ENCODE measurements at regions not wholly inside any gene's neighbourhood (a gene's known extent, or its start where the extent isn't known, plus 50 kb on each side); places are given as distances from the start of the nearest gene placed in this dataset.

DNA sequence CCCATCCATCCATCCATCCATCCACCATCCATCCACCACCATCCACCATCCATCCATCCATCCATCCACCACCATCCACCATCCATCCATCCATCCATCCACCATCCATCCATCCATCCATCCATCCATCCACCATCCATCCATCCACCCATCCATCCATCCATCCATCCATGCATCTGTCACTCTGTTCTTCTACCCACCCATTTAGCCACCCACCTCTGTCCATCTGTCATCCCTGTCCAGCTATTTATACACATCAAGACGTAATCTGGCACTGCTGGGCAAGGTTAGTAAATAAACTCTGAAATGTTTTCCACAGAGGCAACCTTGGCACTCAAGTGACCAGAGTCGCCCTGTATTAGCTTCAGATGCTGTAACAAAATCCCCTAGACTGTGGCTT, 120.9 kb downstream of the RTP5 start:
- DNase-seq: no peak
- no peak for TF ChIP-seq CTCF (IDR thresholded peaks at IDR 0.05; ENCODE audit: unreplicated experiment)
- Mint-ChIP-seq H3K27me3 (ENCODE audit: unreplicated experiment) (peaks cover 9% of the 10 kb centered on the region), H3K27ac (ENCODE audit: unreplicated experiment) (no peak overlapping the region), H3K4me1 (ENCODE audit: low read depth, unreplicated experiment) (no peaks in the 10 kb centered on the region), H3K4me3 (ENCODE audit: low read depth, unreplicated experiment) (no peak overlapping the region), H3K36me3 (ENCODE audit: insufficient read depth, unreplicated experiment) (no peaks in the 10 kb centered on the region), H3K9me3 (ENCODE audit: low read depth, unreplicated experiment) (no peaks in the 10 kb centered on the region)
- intact Hi-C loops (cut with micrococcal nuclease; ENCODE audit: unreplicated experiment): no loop called here
- no TSS peak for BruUV-seq (replicated peaks)
- CTCF ChIA-PET: no interaction called here

- CTCF ChIA-PET: no interaction called here
- Mint-ChIP-seq H3K27me3 (ENCODE audit: unreplicated experiment) (peaks cover 6% of the 10 kb centered on the region), H3K4me3 (ENCODE audit: low read depth, unreplicated experiment) (no peak overlapping the region), H3K36me3 (ENCODE audit: insufficient read depth, unreplicated experiment) (no peaks in the 10 kb centered on the region), H3K4me1 (ENCODE audit: low read depth, unreplicated experiment) (no peaks in the 10 kb centered on the region), H3K9me3 (ENCODE audit: low read depth, unreplicated experiment) (no peaks in the 10 kb centered on the region), H3K27ac (ENCODE audit: unreplicated experiment) (no peak overlapping the region)
- no peak for DNase-seq
- intact Hi-C loops (cut with micrococcal nuclease; ENCODE audit: unreplicated experiment): no loop called here
- no TSS peak for BruUV-seq (replicated peaks)
- TF ChIP-seq CTCF (IDR thresholded peaks at IDR 0.05; ENCODE audit: unreplicated experiment): no peak
These were observed 121.8 kb downstream of the RTP5 start for GRCh38 chr2:241991299-241991698.

DNA sequence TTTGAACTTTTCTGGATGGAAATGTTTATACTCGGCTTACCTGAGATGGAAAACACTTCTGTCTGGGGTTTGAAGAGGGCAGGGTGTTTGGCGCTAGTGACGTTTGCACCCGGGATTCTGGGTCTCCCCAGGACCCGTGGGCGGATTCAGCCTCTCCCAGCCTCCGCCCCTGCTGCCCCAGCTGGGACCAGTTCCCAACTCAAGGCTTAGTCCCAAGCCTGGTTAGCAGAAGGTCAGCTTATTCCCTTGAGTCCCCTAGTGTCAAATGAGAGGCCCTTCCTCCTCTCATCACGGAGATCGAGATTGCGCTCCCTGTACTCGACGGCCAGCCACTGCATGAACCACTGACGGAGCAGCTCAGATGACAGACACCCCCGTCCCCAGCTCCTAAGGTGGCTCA, 123.2 kb downstream of the RTP5 start:
- Mint-ChIP-seq H3K27me3 (ENCODE audit: unreplicated experiment) (peaks cover 20% of the 10 kb centered on the region), H3K27ac (ENCODE audit: unreplicated experiment) (no peak overlapping the region), H3K4me3 (ENCODE audit: low read depth, unreplicated experiment) (no peak overlapping the region), H3K4me1 (ENCODE audit: low read depth, unreplicated experiment) (no peaks in the 10 kb centered on the region), H3K36me3 (ENCODE audit: insufficient read depth, unreplicated experiment) (no peaks in the 10 kb centered on the region), H3K9me3 (ENCODE audit: low read depth, unreplicated experiment) (no peaks in the 10 kb centered on the region)
- CTCF ChIA-PET: no interaction called here
- BruUV-seq (replicated peaks): no TSS peak
- no peak for TF ChIP-seq CTCF (IDR thresholded peaks at IDR 0.05; ENCODE audit: unreplicated experiment)
- intact Hi-C loops (cut with micrococcal nuclease; ENCODE audit: unreplicated experiment): no loop called here
- DNase-seq: no peak

GRCh38 chr2:241993386-241994005, 124.0 kb downstream of the RTP5 start:
- DNase-seq: no peak
- no peak for TF ChIP-seq CTCF (IDR thresholded peaks at IDR 0.05; ENCODE audit: unreplicated experiment)
- no peaks in the 10 kb centered on the region for H3K4me1 Mint-ChIP-seq (ENCODE audit: low read depth, unreplicated experiment)
- H3K4me3 Mint-ChIP-seq (ENCODE audit: low read depth, unreplicated experiment): no peak overlapping the region
- CTCF ChIA-PET: no interaction called here
- no peaks in the 10 kb centered on the region for H3K9me3 Mint-ChIP-seq (ENCODE audit: low read depth, unreplicated experiment)
- no peak overlapping the region for H3K27ac Mint-ChIP-seq (ENCODE audit: unreplicated experiment)
- peaks cover 27% of the 10 kb centered on the region for H3K27me3 Mint-ChIP-seq (ENCODE audit: unreplicated experiment)
- no TSS peak for BruUV-seq (replicated peaks)
- H3K36me3 Mint-ChIP-seq (ENCODE audit: insufficient read depth, unreplicated experiment): no peaks in the 10 kb centered on the region
- intact Hi-C loops (cut with micrococcal nuclease; ENCODE audit: unreplicated experiment): no loop called here
